HG02973 (cell line): ENCODE measurements at regions not wholly inside any gene's neighbourhood (a gene's known extent, or its start where the extent isn't known, plus 50 kb on each side); places are given as distances from the start of the nearest gene placed in this dataset.

Experiments used
- ATAC-seq: cut with Tn5 transposase; IDR thresholded peaks from one replicate; pipeline ENCODE4 v1.9.1; 2021; ENCODE audit warnings: moderate library complexity; ENCODE audit not compliant: unreplicated experiment

- ATAC-seq, result no peak
Observed at GRCh38 chr9:19941874-19942273, 153.0 kb upstream of the SLC24A2 start.

GRCh38 chr9:19940811-19941535, 152.1 kb upstream of the SLC24A2 start:
- ATAC-seq, result no peak

- ATAC-seq, result no peak
Observed at GRCh38 chr9:19939734-19940278, 151.0 kb upstream of the SLC24A2 start.

GRCh38 chr9:19938990-19939733, 150.3 kb upstream of the SLC24A2 start:
- ATAC-seq, result no peak

GRCh38 chr9:19937121-19937520, 148.3 kb upstream of the SLC24A2 start:
- no peak for ATAC-seq

GRCh38 chr9:19936598-19936997, 147.8 kb upstream of the SLC24A2 start:
- no peak for ATAC-seq

- no peak for ATAC-seq
Observed at GRCh38 chr9:19935422-19935821, 146.6 kb upstream of the SLC24A2 start.

GRCh38 chr9:19934301-19934871, 145.5 kb upstream of the SLC24A2 start:
- ATAC-seq, result no peak

- no peak for ATAC-seq
Observed at GRCh38 chr9:19931098-19931890, 142.5 kb upstream of the SLC24A2 start.

GRCh38 chr9:19927560-19927959, 138.7 kb upstream of the SLC24A2 start:
- ATAC-seq, result no peak

GRCh38 chr9:19926774-19927173, 137.9 kb upstream of the SLC24A2 start:
- no peak for ATAC-seq

- ATAC-seq, result peak; percentile 94
Observed at GRCh38 chr9:19925674-19926503, 137.1 kb upstream of the SLC24A2 start.

- no peak for ATAC-seq
Observed at GRCh38 chr9:19924080-19924479, 135.2 kb upstream of the SLC24A2 start.

- ATAC-seq, result no peak
Observed at GRCh38 chr9:19922476-19923118, 133.8 kb upstream of the SLC24A2 start.

GRCh38 chr9:19920401-19920800, 131.6 kb upstream of the SLC24A2 start:
- ATAC-seq, result no peak

GRCh38 chr9:19918630-19919029, 129.8 kb upstream of the SLC24A2 start:
- no peak for ATAC-seq

GRCh38 chr9:19914044-19914443, 125.2 kb upstream of the SLC24A2 start:
- no peak for ATAC-seq

- ATAC-seq, result no peak
Observed at GRCh38 chr9:19913151-19913550, 124.3 kb upstream of the SLC24A2 start.

GRCh38 chr9:19903076-19903475, 114.2 kb upstream of the SLC24A2 start:
- no peak for ATAC-seq

GRCh38 chr9:19901586-19901985, 112.7 kb upstream of the SLC24A2 start:
- ATAC-seq, result no peak
